OCI-LY7 (cell line): ENCODE measurements at regions not wholly inside any gene's neighbourhood (a gene's known extent, or its start where the extent isn't known, plus 50 kb on each side); places are given as distances from the start of the nearest gene placed in this dataset.
"Not testable (repeated sequence)": the region's sequence is repeated elsewhere in the genome, so short reads cannot be mapped to it uniquely, and the experiment has no call there.

Experiments
- BruUV-seq: library from RNA; stranded (reverse); fragments of 400-500 nt; replicated peaks from 2 replicates; lab custom pipeline; 2021; lab: Mats Ljungman, UMichigan
- CTCF ChIA-PET: fragments of 300-600 bp; sonication (Branson Sonifier 250); formaldehyde crosslinking; loops from one replicate; lab custom pipeline; 2022; ENCODE audit warnings: antibody characterized with exemption; ENCODE audit not compliant: unreplicated experiment; lab: Charles Lee
- POLR2A ChIA-PET: fragments of 300-600 bp; sonication (Branson Sonifier 250); formaldehyde crosslinking; loops from one replicate; lab custom pipeline; 2022; ENCODE audit warnings: antibody characterized with exemption; lab: Charles Lee
- DNase-seq: peaks from one replicate; pipeline ENCODE4 v3.0.0-alpha.2; 2015; ENCODE audit warnings: low spot score
- H2AFZ ChIP-seq: fragments of 200-600 bp; sonication (generic), shearing (Covaris generic); 2 replicates; pipeline ENCODE4 v1.6.1; 2014; ENCODE audit warnings: mild to moderate bottlenecking, antibody characterized with exemption, low read length, moderate library complexity
- H3K27ac ChIP-seq: fragments of 200-600 bp; sonication (generic); 2 replicates; pipeline ENCODE4 v1.5.1; 2014; ENCODE audit warnings: mixed run types, low read depth, mild to moderate bottlenecking, moderate library complexity, low read length, inconsistent platforms; ENCODE audit not compliant: poor library complexity, severe bottlenecking
- H3K36me3 ChIP-seq: fragments of 200-600 bp; sonication (generic); 2 replicates; pipeline ENCODE4 v1.6.1; 2014; ENCODE audit warnings: mild to moderate bottlenecking, antibody characterized with exemption, low read length, moderate library complexity, mixed read lengths; ENCODE audit not compliant: insufficient read depth
- H3K4me1 ChIP-seq: fragments of 200-600 bp; sonication (generic); 2 replicates; pipeline ENCODE4 v1.5.1; 2014; ENCODE audit warnings: mild to moderate bottlenecking, low read length; ENCODE audit not compliant: insufficient read depth, poor library complexity, severe bottlenecking
- H3K4me2 ChIP-seq: fragments of 200-600 bp; sonication (generic); 2 replicates; pipeline ENCODE4 v1.6.1; 2014; ENCODE audit warnings: mild to moderate bottlenecking, low read length
- H3K4me3 ChIP-seq: fragments of 200-600 bp; sonication (generic); 2 replicates; pipeline ENCODE4 v1.5.1; 2014; ENCODE audit warnings: mild to moderate bottlenecking, low read depth, low read length; ENCODE audit not compliant: poor library complexity, severe bottlenecking
- H3K79me2 ChIP-seq: fragments of 200-600 bp; sonication (generic); 2 replicates; pipeline ENCODE4 v1.6.1; 2016; ENCODE audit warnings: low read depth, mild to moderate bottlenecking, low read length, moderate library complexity, mixed read lengths; ENCODE audit not compliant: insufficient read depth
- H3K9me2 ChIP-seq: fragments of 200-600 bp; sonication (generic); 2 replicates; pipeline ENCODE4 v1.6.1; 2016; ENCODE audit warnings: mild to moderate bottlenecking, low read length, mixed read lengths; ENCODE audit not compliant: insufficient read depth
- H3K9me3 ChIP-seq: fragments of 200-600 bp; sonication (generic); 2 replicates; pipeline ENCODE4 v1.6.1; 2014; ENCODE audit warnings: mild to moderate bottlenecking, mixed run types, low read length, mixed read lengths
- H4K20me1 ChIP-seq: fragments of 200-600 bp; sonication (generic); 2 replicates; pipeline ENCODE4 v1.6.1; 2014; ENCODE audit warnings: mild to moderate bottlenecking, antibody characterized with exemption, low read length, moderate library complexity, mixed read lengths; ENCODE audit not compliant: insufficient read depth
- CTCF ChIP-seq: fragments of 200-600 bp; sonication (generic); conservative IDR thresholded peaks from 2 replicates; pipeline ENCODE4 v1.5.1; 2014; ENCODE audit warnings: mild to moderate bottlenecking, antibody characterized with exemption, low read length, moderate library complexity, mixed read lengths
- EZH2phosphoT487 ChIP-seq: fragments of 200-600 bp; sonication (generic); IDR thresholded peaks from 2 replicates; pipeline ENCODE4 v1.6.1; 2018; ENCODE audit warnings: low read depth, borderline replicate concordance, mild to moderate bottlenecking, mixed run types, antibody characterized with exemption, low read length, moderate library complexity, mixed read lengths
- intact Hi-C: fragments of 100-400 bp; cut with micrococcal nuclease; formaldehyde crosslinking; loops from one replicate; pipeline ENCODE4 v1.10.0; 2022; ENCODE audit not compliant: unreplicated experiment

- ChIA-PET POLR2A (interaction anchor here (0.6 kb wide), 2 partner anchors 15 to 538 kb away, joined by 3 read pairs; no protein-coding TSS in a partner anchor), CTCF (no interaction called here)
- DNase-seq = no peak
- Histone ChIP-seq H3K9me2 (no peaks in the 10 kb centered on the region), H3K27ac (no peak overlapping the region), H3K4me1 (no peaks in the 10 kb centered on the region), H3K36me3 (no peaks in the 10 kb centered on the region), H3K4me3 (no peak overlapping the region), H4K20me1 (no peaks in the 10 kb centered on the region), H3K79me2 (no peaks in the 10 kb centered on the region), H2AFZ (no peak overlapping the region), H3K4me2 (no peak overlapping the region), H3K9me3 (no peaks in the 10 kb centered on the region)
- no TSS peak for BruUV-seq
- TF ChIP-seq EZH2phosphoT487 = no peak
- no peak for TF ChIP-seq CTCF
- intact Hi-C loops = no loop called here
Measured at GRCh38 chr11:93041682-93042081, 72.2 kb downstream of the MTNR1B start.

- DNase-seq, H2AFZ ChIP-seq, intact Hi-C loops, H4K20me1 ChIP-seq, H3K36me3 ChIP-seq, H3K79me2 ChIP-seq, H3K4me1 ChIP-seq, H3K27ac ChIP-seq, BruUV-seq, POLR2A ChIA-PET, H3K4me3 ChIP-seq, H3K9me2 ChIP-seq, H3K9me3 ChIP-seq, CTCF ChIA-PET, H3K4me2 ChIP-seq: not testable (repeated sequence)
Measured at GRCh38 chr11:93043186-93043585, 73.7 kb downstream of the MTNR1B start.

- TF ChIP-seq CTCF = no peak
- TF ChIP-seq EZH2phosphoT487 = no peak
- H3K9me2 ChIP-seq = no peaks in the 10 kb centered on the region
- no peaks in the 10 kb centered on the region for H4K20me1 ChIP-seq
- H3K36me3 ChIP-seq = no peaks in the 10 kb centered on the region
- H3K79me2 ChIP-seq = no peaks in the 10 kb centered on the region
- H2AFZ ChIP-seq = no peak overlapping the region
- no peak overlapping the region for H3K4me3 ChIP-seq
- no peak overlapping the region for H3K27ac ChIP-seq
- no peak for DNase-seq
- intact Hi-C loops = no loop called here
- no peak overlapping the region for H3K4me2 ChIP-seq
- BruUV-seq = no TSS peak
- no peaks in the 10 kb centered on the region for H3K9me3 ChIP-seq
- CTCF ChIA-PET = no interaction called here
- POLR2A ChIA-PET = no interaction called here
- H3K4me1 ChIP-seq = no peaks in the 10 kb centered on the region
Measured at GRCh38 chr11:93049740-93050139, 80.3 kb downstream of the MTNR1B start.
